HG02763 (cell line): ENCODE measurements at regions not wholly inside any gene's neighbourhood (a gene's known extent, or its start where the extent isn't known, plus 50 kb on each side); places are given as distances from the start of the nearest gene placed in this dataset.

ENCODE experiments used
- ATAC-seq: cut with Tn5 transposase; IDR thresholded peaks from one replicate; pipeline ENCODE4 v1.9.1; 2021; ENCODE audit warnings: mild to moderate bottlenecking, moderate library complexity; ENCODE audit not compliant: unreplicated experiment

- no peak for ATAC-seq
Observed at GRCh38 chr7:19235680-19236079, 90.5 kb upstream of the FERD3L start.

- ATAC-seq, result no peak
Observed at GRCh38 chr7:19224951-19225350, 79.7 kb upstream of the FERD3L start.

GRCh38 chr7:19215412-19215811, 70.2 kb upstream of the FERD3L start:
- ATAC-seq, result no peak

GRCh38 chr7:19213746-19214145, 68.5 kb upstream of the FERD3L start:
- no peak for ATAC-seq

- no peak for ATAC-seq
Observed at GRCh38 chr7:19210893-19211413, 65.7 kb upstream of the FERD3L start.

- no peak for ATAC-seq
Observed at GRCh38 chr7:19209166-19209696, 64.0 kb upstream of the FERD3L start.

- ATAC-seq, result no peak
Observed at GRCh38 chr7:19206721-19207120, 61.5 kb upstream of the FERD3L start.

- ATAC-seq, result no peak
Observed at GRCh38 chr7:19203686-19204085, 58.5 kb upstream of the FERD3L start.

- ATAC-seq, result no peak
Observed at GRCh38 chr7:19202599-19202998, 57.4 kb upstream of the FERD3L start.
